B cell (primary cell): ENCODE measurements at regions not wholly inside any gene's neighbourhood (a gene's known extent, or its start where the extent isn't known, plus 50 kb on each side); places are given as distances from the start of the nearest gene placed in this dataset.

ENCODE experiments used
- ATAC-seq: fragments of 200-7000 bp; cut with Tn5 transposase; one replicate; pipeline ENCODE4 v1.10.0; 2021; ENCODE audit warnings: low read depth, mild to moderate bottlenecking, moderate number of reproducible peaks, moderate library complexity
- CTCF ChIA-PET: fragments of 350-600 bp; sonication (Branson Sonifier 250); formaldehyde crosslinking; loops from one replicate; lab custom pipeline; 2021; ENCODE audit warnings: antibody characterized with exemption, inconsistent platforms; lab: Charles Lee
- POLR2A ChIA-PET: fragments of 350-600 bp; sonication (Branson Sonifier 250); formaldehyde crosslinking; loops from one replicate; lab custom pipeline; 2021; ENCODE audit warnings: antibody characterized with exemption; lab: Charles Lee
- DNase-seq: peaks from one replicate; pipeline ENCODE4 v3.0.0; 2013
- H2AFZ ChIP-seq: 2 replicates; pipeline ENCODE4 v1.6.1; 2012; ENCODE audit warnings: mild to moderate bottlenecking, low read depth, low read length; ENCODE audit not compliant: insufficient read depth, poor library complexity, severe bottlenecking
- H3K27ac ChIP-seq, 2 donors: 1 replicate in 1 of 2; 2 replicates in 1 of 2; pipeline ENCODE4 v1.5.1; 2012 to 2013; ENCODE audit warnings: low read length in 2 of 2, mild to moderate bottlenecking in 2 of 2, moderate library complexity in 1 of 2
- H3K27me3 ChIP-seq, 4 experiments: fragments of 200-600 bp in 1 of 4; sonication (generic) in 1 of 4; replicated peaks in 1 of 4; 1 replicate in 2 of 4; 2 replicates in 2 of 4; pipeline versions ENCODE4 v1.6.1 to v1.7.0; 2013 to 2016; ENCODE audit warnings: low read length in 3 of 4, mild to moderate bottlenecking in 2 of 4, mixed read lengths in 1 of 4, moderate library complexity in 1 of 4; ENCODE audit not compliant: insufficient read depth in 4 of 4, control insufficient read depth in 3 of 4; ENCODE audit errors: control extremely low read depth in 1 of 4
- H3K36me3 ChIP-seq, 2 experiments: replicated peaks in 1 of 2; 1 replicate in 1 of 2; 2 replicates in 1 of 2; pipeline versions ENCODE4 v1.6.1 to v1.7.1; 2013; ENCODE audit warnings: low read length in 1 of 2; ENCODE audit not compliant: insufficient read depth in 2 of 2, control insufficient read depth in 1 of 2; ENCODE audit errors: control extremely low read depth in 1 of 2, extremely low read depth in 1 of 2
- H3K4me1 ChIP-seq, 2 donors: fragments of 200-600 bp in 1 of 2; sonication (generic) in 1 of 2; 1 replicate in 1 of 2; 2 replicates in 1 of 2; pipeline versions ENCODE4 v1.5.1 to v1.6.1; 2013 to 2017; ENCODE audit warnings: low read length in 2 of 2; ENCODE audit not compliant: control insufficient read depth in 2 of 2, insufficient read depth in 2 of 2
- H3K4me2 ChIP-seq: replicated peaks from 2 replicates; pipeline ENCODE3; 2012; ENCODE audit warnings: mild to moderate bottlenecking, low read depth, low read length; ENCODE audit not compliant: poor library complexity, severe bottlenecking
- H3K4me3 ChIP-seq, 5 experiments: fragments of 200-600 bp in 1 of 5; sonication (generic) in 1 of 5; 1 replicate in 3 of 5; 2 replicates in 2 of 5; pipeline versions ENCODE4 v1.5.1 to v1.7.0; 2011 to 2016; ENCODE audit warnings: low read length in 4 of 5, mild to moderate bottlenecking in 4 of 5, low read depth in 2 of 5, control low read depth in 1 of 5, moderate library complexity in 1 of 5; ENCODE audit not compliant: insufficient read depth in 1 of 5; ENCODE audit errors: control extremely low read depth in 1 of 5, extremely low read depth in 1 of 5
- H3K79me2 ChIP-seq: fragments of 200-600 bp; sonication (generic); one replicate; pipeline ENCODE4 v1.6.0; 2016; ENCODE audit warnings: low read length; ENCODE audit not compliant: control insufficient read depth, insufficient read depth
- H3K9ac ChIP-seq: fragments of 200-600 bp; sonication (generic); 2 replicates; pipeline ENCODE4 v1.6.1; 2017; ENCODE audit warnings: mild to moderate bottlenecking, low read length, moderate library complexity
- H3K9me3 ChIP-seq, 3 donors: one replicate each; pipeline versions ENCODE4 v1.6.1 to v1.7.1; 2013; ENCODE audit warnings: low read length in 2 of 3; ENCODE audit not compliant: control insufficient read depth in 2 of 3, insufficient read depth in 1 of 3; ENCODE audit errors: control extremely low read depth in 1 of 3
- H4K20me1 ChIP-seq: 2 replicates; pipeline ENCODE4 v1.6.0; 2012; ENCODE audit warnings: mild to moderate bottlenecking, low read length; ENCODE audit not compliant: insufficient read depth, control insufficient read depth, poor library complexity, severe bottlenecking
- H3K27ac Mint-ChIP-seq: one replicate; pipeline ENCODE4 v1.8.0; 2021; ENCODE audit warnings: mixed read lengths
- H3K27me3 Mint-ChIP-seq: one replicate; pipeline ENCODE4 v1.8.0; 2021; ENCODE audit warnings: mixed read lengths
- H3K4me1 Mint-ChIP-seq: one replicate; pipeline ENCODE4 v1.8.0; 2021; ENCODE audit warnings: mixed read lengths
- H3K4me3 Mint-ChIP-seq: one replicate; pipeline ENCODE4 v1.8.0; 2021; ENCODE audit warnings: mixed read lengths
- H3K9me3 Mint-ChIP-seq: one replicate; pipeline ENCODE4 v1.8.0; 2022; ENCODE audit warnings: mixed read lengths; ENCODE audit not compliant: insufficient read depth
- EZH2 ChIP-seq: IDR thresholded peaks from 2 replicates; pipeline ENCODE4 v1.6.1; 2012; ENCODE audit warnings: borderline replicate concordance, low read depth, mild to moderate bottlenecking, moderate library complexity, low read length; ENCODE audit not compliant: insufficient read depth, poor library complexity, severe bottlenecking
- intact Hi-C: fragments of 100-400 bp; cut with micrococcal nuclease; formaldehyde crosslinking; loops from one replicate; pipeline ENCODE4 v1.10.0; 2022
- TF ChIP-seq, protein P1 (sequence below): fragments of 200-600 bp; IDR thresholded peaks from one replicate; pipeline ENCODE4 v1.8.0; 2022; ENCODE audit warnings: antibody characterized with exemption, mild to moderate bottlenecking

DNA sequence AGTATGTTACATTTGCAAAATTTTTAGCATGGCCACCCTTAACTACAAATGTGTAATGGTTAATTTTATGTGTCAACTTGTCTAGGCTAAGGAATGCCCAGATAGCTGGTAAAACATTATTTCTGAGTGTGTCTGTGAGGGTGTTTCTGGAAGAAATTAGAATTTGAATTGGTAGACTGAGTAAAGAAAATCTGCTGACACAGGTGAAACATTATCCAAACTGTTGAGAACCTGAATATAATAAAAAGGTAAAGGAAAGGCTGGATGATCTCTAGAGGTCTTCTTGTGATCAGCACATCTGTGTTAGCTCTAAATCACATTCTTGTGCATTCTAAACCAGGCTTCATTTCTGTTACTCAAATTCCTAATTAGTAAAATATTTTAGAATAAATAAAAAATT, 100.8 kb downstream of the UCHL5 start:
- H3K4me2 ChIP-seq, result no peak overlapping the region
- no peak for ATAC-seq
- Mint-ChIP-seq H3K9me3 (no peaks in the 10 kb centered on the region), H3K27ac (no peak overlapping the region), H3K4me1 (no peaks in the 10 kb centered on the region), H3K4me3 (no peak overlapping the region), H3K27me3 (no peaks in the 10 kb centered on the region)
- H3K4me3 ChIP-seq, result no peak overlapping the region
- H2AFZ ChIP-seq, result no peak overlapping the region
- no peak for DNase-seq
- no peaks in the 10 kb centered on the region for H3K36me3 ChIP-seq
- no peaks in the 10 kb centered on the region for H3K9me3 ChIP-seq
- no peak for TF ChIP-seq EZH2
- TF ChIP-seq, protein P1, sequence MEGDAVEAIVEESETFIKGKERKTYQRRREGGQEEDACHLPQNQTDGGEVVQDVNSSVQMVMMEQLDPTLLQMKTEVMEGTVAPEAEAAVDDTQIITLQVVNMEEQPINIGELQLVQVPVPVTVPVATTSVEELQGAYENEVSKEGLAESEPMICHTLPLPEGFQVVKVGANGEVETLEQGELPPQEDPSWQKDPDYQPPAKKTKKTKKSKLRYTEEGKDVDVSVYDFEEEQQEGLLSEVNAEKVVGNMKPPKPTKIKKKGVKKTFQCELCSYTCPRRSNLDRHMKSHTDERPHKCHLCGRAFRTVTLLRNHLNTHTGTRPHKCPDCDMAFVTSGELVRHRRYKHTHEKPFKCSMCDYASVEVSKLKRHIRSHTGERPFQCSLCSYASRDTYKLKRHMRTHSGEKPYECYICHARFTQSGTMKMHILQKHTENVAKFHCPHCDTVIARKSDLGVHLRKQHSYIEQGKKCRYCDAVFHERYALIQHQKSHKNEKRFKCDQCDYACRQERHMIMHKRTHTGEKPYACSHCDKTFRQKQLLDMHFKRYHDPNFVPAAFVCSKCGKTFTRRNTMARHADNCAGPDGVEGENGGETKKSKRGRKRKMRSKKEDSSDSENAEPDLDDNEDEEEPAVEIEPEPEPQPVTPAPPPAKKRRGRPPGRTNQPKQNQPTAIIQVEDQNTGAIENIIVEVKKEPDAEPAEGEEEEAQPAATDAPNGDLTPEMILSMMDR, result no peak
- ChIA-PET POLR2A (no interaction called here), CTCF (no interaction called here)
- H3K27me3 ChIP-seq, result no peaks in the 10 kb centered on the region
- no peaks in the 10 kb centered on the region for H3K79me2 ChIP-seq
- H3K9ac ChIP-seq, result no peak overlapping the region
- no peak overlapping the region for H3K27ac ChIP-seq
- no peaks in the 10 kb centered on the region for H3K4me1 ChIP-seq
- H4K20me1 ChIP-seq, result no peaks in the 10 kb centered on the region
- intact Hi-C loops, result no loop called here

DNA sequence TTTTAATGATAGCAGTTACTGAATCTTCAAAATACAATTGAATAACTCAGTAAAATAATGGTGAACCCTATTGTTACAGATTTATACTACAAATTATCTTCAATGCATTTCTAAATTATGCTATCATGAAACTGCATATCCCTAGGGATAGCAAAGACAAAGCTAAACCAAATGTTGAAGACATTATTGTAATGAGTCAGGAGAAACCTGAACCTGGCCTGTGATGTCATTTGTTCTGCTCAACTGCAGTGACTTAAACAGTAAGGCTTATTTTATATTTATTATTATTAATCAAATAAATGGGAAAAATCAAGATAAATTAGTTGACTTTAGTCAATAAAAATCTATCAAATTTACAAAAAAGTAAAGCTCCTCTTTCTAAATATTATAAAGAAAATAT, 100.3 kb downstream of the UCHL5 start:
- no peaks in the 10 kb centered on the region for H3K9me3 Mint-ChIP-seq
- no peaks in the 10 kb centered on the region for H3K4me1 Mint-ChIP-seq
- Histone ChIP-seq H3K4me3 (no peak overlapping the region), H3K9me3 (no peaks in the 10 kb centered on the region), H3K27ac (no peak overlapping the region), H3K79me2 (no peaks in the 10 kb centered on the region), H3K4me2 (no peak overlapping the region), H3K4me1 (no peaks in the 10 kb centered on the region), H3K9ac (no peak overlapping the region), H3K27me3 (no peaks in the 10 kb centered on the region), H4K20me1 (no peaks in the 10 kb centered on the region), H2AFZ (no peak overlapping the region), H3K36me3 (no peaks in the 10 kb centered on the region)
- DNase-seq (no peak), ATAC-seq (no peak)
- H3K27me3 Mint-ChIP-seq, result no peaks in the 10 kb centered on the region
- ChIA-PET CTCF (no interaction called here), POLR2A (no interaction called here)
- intact Hi-C loops, result no loop called here
- H3K4me3 Mint-ChIP-seq, result no peak overlapping the region
- no peak for TF ChIP-seq EZH2
- TF ChIP-seq, protein P1, result no peak
- H3K27ac Mint-ChIP-seq, result no peak overlapping the region
